ENCODE measurements at regions not wholly inside any gene's neighbourhood (a gene's known extent, or its start where the extent isn't known, plus 50 kb on each side); places are given as distances from the start of the nearest gene placed in this dataset.

DNA sequence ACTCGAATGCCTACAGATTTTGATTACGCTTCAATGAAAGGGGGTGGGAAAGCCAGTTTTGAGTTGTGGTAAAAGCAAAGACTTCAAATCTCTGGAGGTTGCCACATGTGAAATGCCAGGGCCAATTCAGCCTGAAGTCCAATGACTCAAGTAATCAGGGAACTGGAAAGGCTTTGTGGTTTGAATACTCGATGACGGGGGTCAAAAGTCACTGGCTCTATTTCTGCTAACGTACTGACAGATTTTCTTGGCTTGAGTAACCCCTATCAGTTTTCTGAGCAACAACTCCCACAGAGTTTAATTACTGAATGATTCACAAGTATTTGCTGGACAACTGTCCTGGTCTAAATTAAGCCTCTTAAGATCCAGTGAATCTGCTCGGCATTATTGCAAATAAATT, 152.2 kb downstream of the SIPA1L2 start:
- WGBS (ENCODE audit: extremely low coverage, insufficient read length, low lambda C conversion rate): no CpG with 5 or more reads among the region's 6 CpGs
- Histone ChIP-seq H2BK15ac (ENCODE audit: low read depth, low read length) (no peak overlapping the region), H3K9ac (ENCODE audit: extremely low read depth, insufficient read length, low read length) (no peak overlapping the region), H4K91ac (ENCODE audit: insufficient read length, low read depth, low read length) (no peak overlapping the region), H3K27me3 (ENCODE audit: insufficient read depth, low read length) (no peaks in the 10 kb centered on the region), H3K14ac (ENCODE audit: insufficient read depth, low read length) (no peak overlapping the region), H3K9me3 (ENCODE audit: control insufficient read depth, low read depth, low read length) (no peaks in the 10 kb centered on the region), H3K79me2 (ENCODE audit: insufficient read depth, low read length) (no peaks in the 10 kb centered on the region), H2AFZ (ENCODE audit: low read length) (no peak overlapping the region), H2BK5ac (ENCODE audit: insufficient read length, low read length) (no peak overlapping the region), H2BK12ac (ENCODE audit: insufficient read length, low read depth, low read length) (no peak overlapping the region), H2BK20ac (ENCODE audit: low read depth, low read length, poor library complexity, severe bottlenecking) (no peak overlapping the region), H4K5ac (ENCODE audit: insufficient read length, low read depth, low read length) (no peak overlapping the region), H2BK120ac (ENCODE audit: low read depth, low read length, poor library complexity, severe bottlenecking) (no peak overlapping the region), H3K79me1 (ENCODE audit: insufficient read depth, low read depth, low read length, poor library complexity, severe bottlenecking) (no peaks in the 10 kb centered on the region), H2AK5ac (ENCODE audit: insufficient read length, low read length) (no peak overlapping the region), H3K27ac (ENCODE audit: insufficient read length, low read depth, low read length) (no peak overlapping the region), H3K23me2 (ENCODE audit: insufficient read length, low read depth, low read length, poor library complexity, severe bottlenecking) (no peaks in the 10 kb centered on the region), H3K4me2 (ENCODE audit: insufficient read depth, insufficient read length, low read length) (no peak overlapping the region), H3T11ph (ENCODE audit: low read length) (no peak overlapping the region), H4K20me1 (ENCODE audit: control insufficient read depth, insufficient read depth, insufficient read length) (no peaks in the 10 kb centered on the region), H3K4me1 (ENCODE audit: insufficient read depth, low read length) (peaks cover 3% of the 10 kb centered on the region; the same call in 1 of the 2 replicates), H4K8ac (replicated peaks; ENCODE audit: insufficient read length, low read depth, low read length) (no peak overlapping the region), H3K23ac (ENCODE audit: insufficient read length, low read depth, low read length) (no peak overlapping the region), H3K4ac (ENCODE audit: low read depth, low read length) (no peak overlapping the region), H3K18ac (ENCODE audit: insufficient read length, low read depth, low read length) (no peak overlapping the region), H3K56ac (ENCODE audit: insufficient read length, low read depth, low read length) (no peak overlapping the region)
- DNase-seq: no peak
- Mint-ChIP-seq H3K4me3 (no peak overlapping the region), H3K9me3 (no peaks in the 10 kb centered on the region), H3K36me3 (ENCODE audit: insufficient read depth in 1 of 3, low read depth in 3 of 3) (no peaks in the 10 kb centered on the region), H3K4me1 (peaks cover 18 to 23% of the 10 kb centered on the region in 2 experiments), H3K27ac (no peak overlapping the region), H3K27me3 (ENCODE audit: low read depth) (no peaks in the 10 kb centered on the region)
- TF ChIP-seq, protein P1, sequence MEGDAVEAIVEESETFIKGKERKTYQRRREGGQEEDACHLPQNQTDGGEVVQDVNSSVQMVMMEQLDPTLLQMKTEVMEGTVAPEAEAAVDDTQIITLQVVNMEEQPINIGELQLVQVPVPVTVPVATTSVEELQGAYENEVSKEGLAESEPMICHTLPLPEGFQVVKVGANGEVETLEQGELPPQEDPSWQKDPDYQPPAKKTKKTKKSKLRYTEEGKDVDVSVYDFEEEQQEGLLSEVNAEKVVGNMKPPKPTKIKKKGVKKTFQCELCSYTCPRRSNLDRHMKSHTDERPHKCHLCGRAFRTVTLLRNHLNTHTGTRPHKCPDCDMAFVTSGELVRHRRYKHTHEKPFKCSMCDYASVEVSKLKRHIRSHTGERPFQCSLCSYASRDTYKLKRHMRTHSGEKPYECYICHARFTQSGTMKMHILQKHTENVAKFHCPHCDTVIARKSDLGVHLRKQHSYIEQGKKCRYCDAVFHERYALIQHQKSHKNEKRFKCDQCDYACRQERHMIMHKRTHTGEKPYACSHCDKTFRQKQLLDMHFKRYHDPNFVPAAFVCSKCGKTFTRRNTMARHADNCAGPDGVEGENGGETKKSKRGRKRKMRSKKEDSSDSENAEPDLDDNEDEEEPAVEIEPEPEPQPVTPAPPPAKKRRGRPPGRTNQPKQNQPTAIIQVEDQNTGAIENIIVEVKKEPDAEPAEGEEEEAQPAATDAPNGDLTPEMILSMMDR (conservative IDR thresholded peaks at IDR 0.05): no peak
